Gastrocnemius medialis (tissue), 4 donors: ENCODE measurements at regions not wholly inside any gene's neighbourhood (a gene's known extent, or its start where the extent isn't known, plus 50 kb on each side); places are given as distances from the start of the nearest gene placed in this dataset.

Source experiments
- ATAC-seq, 2 donors: fragments of 150-250 bp; one replicate each; pipeline ENCODE4 v1.9.1; 2016
- DNase-seq, 2 donors: peaks; one replicate each; pipeline ENCODE4 v3.0.0-alpha.2; 2019
- H3K27ac ChIP-seq, 4 donors: fragments of 200-600 bp; sonication (generic); 1 replicate in 1 of 4; 2 replicates in 3 of 4; pipeline ENCODE4 v1.5.1; 2016 to 2018; ENCODE audit warnings: mild to moderate bottlenecking in 2 of 4, moderate library complexity in 1 of 4
- H3K27me3 ChIP-seq, 3 donors: fragments of 200-600 bp; sonication (generic) in 2 of 3; 1 replicate in 1 of 3; 2 replicates in 2 of 3; pipeline versions ENCODE4 v1.5.1 to v1.6.0; 2016 to 2019; ENCODE audit warnings: mild to moderate bottlenecking in 1 of 3, moderate library complexity in 1 of 3
- H3K36me3 ChIP-seq, 2 donors: fragments of 200-600 bp; sonication (generic) in 1 of 2; one replicate each; pipeline ENCODE4 v1.5.1; 2017 to 2018
- H3K4me1 ChIP-seq, 2 donors: fragments of 200-600 bp; sonication (generic) in 1 of 2; one replicate each; pipeline ENCODE4 v1.5.1; 2016 to 2017; ENCODE audit warnings: mild to moderate bottlenecking in 2 of 2
- H3K4me3 ChIP-seq, 4 donors: fragments of 200-600 bp; sonication (generic) in 3 of 4; 1 replicate in 1 of 4; 2 replicates in 3 of 4; pipeline ENCODE4 v1.5.1; 2016 to 2019; ENCODE audit warnings: mild to moderate bottlenecking in 2 of 4
- H3K9me3 ChIP-seq, 3 donors: fragments of 200-600 bp; sonication (generic) in 2 of 3; 1 replicate in 1 of 3; 2 replicates in 2 of 3; pipeline ENCODE4 v1.5.1; 2016 to 2019
- POLR2A ChIP-seq, 2 donors: fragments of 450-650 bp; IDR thresholded peaks; one replicate each; pipeline ENCODE4 v1.6.1; 2017; ENCODE audit warnings: antibody characterized with exemption in 2 of 2, mild to moderate bottlenecking in 2 of 2, moderate library complexity in 2 of 2
- in situ Hi-C, 4 donors: fragments of 200-750 bp; cut with MboI; loops; one replicate each; pipeline versions ENCODE4 v1.15.0 to v1.8.0; 2017; ENCODE audit warnings: low sequenced_read_pairs in 4 of 4
- intact Hi-C: fragments of 100-400 bp; cut with DNase I; formaldehyde crosslinking; loops from one replicate; pipeline ENCODE4 v1.15.1; 2023; ENCODE audit warnings: low total_unique reads
- TF ChIP-seq, protein P1 (sequence below), 5 experiments: fragments of 450-650 bp in 3 of 5; fragments of 200-600 bp in 2 of 5; sonication (generic) in 2 of 5; IDR thresholded peaks in 4 of 5; conservative IDR thresholded peaks in 1 of 5; 1 replicate in 4 of 5; 2 replicates in 1 of 5; pipeline ENCODE4 v1.5.1; 2016 to 2019; ENCODE audit warnings: antibody characterized with exemption in 5 of 5, mild to moderate bottlenecking in 3 of 5, moderate library complexity in 3 of 5

DNA sequence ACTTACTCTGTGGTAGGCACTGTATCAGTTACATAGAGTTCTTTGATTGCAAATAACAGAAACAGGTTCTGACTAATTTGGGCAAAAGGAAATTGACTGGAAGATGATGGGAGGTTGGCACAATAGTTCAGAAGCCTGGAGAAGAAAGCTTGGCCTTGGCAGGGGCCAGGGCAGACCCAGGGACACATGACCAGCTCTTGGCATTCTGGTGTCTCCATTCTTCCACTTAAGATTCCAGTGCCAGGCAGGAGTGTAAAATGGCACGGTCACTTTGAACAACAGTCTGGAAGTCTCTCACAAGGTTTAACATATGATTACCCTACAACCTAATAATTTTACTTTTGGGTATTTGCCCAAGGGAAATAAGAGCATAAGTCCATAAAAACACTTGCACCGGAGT, 175.9 kb downstream of the BCOR start:
- no peaks in the 10 kb centered on the region for H3K27me3 ChIP-seq
- no peak overlapping the region for H3K4me3 ChIP-seq
- in situ Hi-C loops = no loop called here
- no peaks in the 10 kb centered on the region for H3K36me3 ChIP-seq
- H3K9me3 ChIP-seq = no peaks in the 10 kb centered on the region
- no peak for TF ChIP-seq POLR2A (IDR thresholded peaks at IDR 0.05)
- TF ChIP-seq, protein P1, sequence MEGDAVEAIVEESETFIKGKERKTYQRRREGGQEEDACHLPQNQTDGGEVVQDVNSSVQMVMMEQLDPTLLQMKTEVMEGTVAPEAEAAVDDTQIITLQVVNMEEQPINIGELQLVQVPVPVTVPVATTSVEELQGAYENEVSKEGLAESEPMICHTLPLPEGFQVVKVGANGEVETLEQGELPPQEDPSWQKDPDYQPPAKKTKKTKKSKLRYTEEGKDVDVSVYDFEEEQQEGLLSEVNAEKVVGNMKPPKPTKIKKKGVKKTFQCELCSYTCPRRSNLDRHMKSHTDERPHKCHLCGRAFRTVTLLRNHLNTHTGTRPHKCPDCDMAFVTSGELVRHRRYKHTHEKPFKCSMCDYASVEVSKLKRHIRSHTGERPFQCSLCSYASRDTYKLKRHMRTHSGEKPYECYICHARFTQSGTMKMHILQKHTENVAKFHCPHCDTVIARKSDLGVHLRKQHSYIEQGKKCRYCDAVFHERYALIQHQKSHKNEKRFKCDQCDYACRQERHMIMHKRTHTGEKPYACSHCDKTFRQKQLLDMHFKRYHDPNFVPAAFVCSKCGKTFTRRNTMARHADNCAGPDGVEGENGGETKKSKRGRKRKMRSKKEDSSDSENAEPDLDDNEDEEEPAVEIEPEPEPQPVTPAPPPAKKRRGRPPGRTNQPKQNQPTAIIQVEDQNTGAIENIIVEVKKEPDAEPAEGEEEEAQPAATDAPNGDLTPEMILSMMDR (IDR thresholded peaks at IDR 0.05 in 4 of 5, conservative IDR thresholded peaks at IDR 0.05 in 1 of 5) = no peak
- H3K27ac ChIP-seq = no peak overlapping the region
- DNase-seq = no peak
- intact Hi-C loops = no loop called here
- no peak for ATAC-seq
- peaks cover 0 to 4% of the 10 kb centered on the region in 2 donors for H3K4me1 ChIP-seq

DNA sequence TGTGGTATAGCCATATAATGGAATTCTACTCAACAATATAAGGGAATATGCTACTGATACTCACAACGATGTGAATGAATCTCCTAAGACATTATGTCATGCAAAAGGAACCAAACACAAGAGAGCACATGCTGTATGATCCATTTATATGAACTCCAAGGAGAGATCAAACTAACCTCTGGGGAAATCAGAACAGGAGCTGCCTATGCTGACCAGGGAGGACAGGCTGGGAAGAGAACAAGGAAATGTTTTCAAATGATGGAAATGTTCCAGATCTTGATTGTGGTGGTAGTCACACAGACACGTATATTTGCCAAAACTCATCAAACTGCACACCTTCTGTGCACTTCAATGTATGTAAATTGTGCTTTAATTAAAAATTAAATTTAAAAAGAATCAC, 175.3 kb downstream of the BCOR start:
- no peak overlapping the region for H3K27ac ChIP-seq
- DNase-seq = no peak
- H3K36me3 ChIP-seq = no peaks in the 10 kb centered on the region
- TF ChIP-seq POLR2A (IDR thresholded peaks at IDR 0.05) = no peak
- TF ChIP-seq, protein P1 (IDR thresholded peaks at IDR 0.05 in 4 of 5, conservative IDR thresholded peaks at IDR 0.05 in 1 of 5) = no peak
- in situ Hi-C loops (no loop called here), intact Hi-C loops (no loop called here)
- peaks cover 0 to 4% of the 10 kb centered on the region in 2 donors for H3K4me1 ChIP-seq
- H3K4me3 ChIP-seq = no peak overlapping the region
- H3K27me3 ChIP-seq = no peaks in the 10 kb centered on the region
- ATAC-seq = no peak
- no peaks in the 10 kb centered on the region for H3K9me3 ChIP-seq

DNA sequence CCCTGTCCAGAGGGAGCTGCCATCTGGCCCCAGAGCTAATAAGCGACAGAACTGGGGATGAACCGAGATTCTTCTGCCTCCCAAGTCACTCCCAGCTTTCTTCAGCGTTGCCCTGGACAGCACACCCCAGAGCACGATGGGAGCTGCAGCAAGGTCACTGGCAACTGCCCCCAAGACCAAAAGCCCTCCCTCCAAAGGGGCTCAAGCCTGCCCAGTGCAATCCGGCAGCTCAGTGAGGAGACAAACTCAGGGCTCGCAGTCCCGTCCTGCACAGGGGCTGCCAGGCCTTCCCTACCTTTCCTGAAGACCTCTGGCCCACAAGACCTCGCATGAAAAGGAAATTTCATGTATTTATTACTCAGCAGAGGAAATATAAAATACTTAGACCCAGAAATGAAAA, 174.8 kb downstream of the BCOR start:
- TF ChIP-seq, protein P1 (IDR thresholded peaks at IDR 0.05 in 4 of 5, conservative IDR thresholded peaks at IDR 0.05 in 1 of 5) = no peak
- no peak for TF ChIP-seq POLR2A (IDR thresholded peaks at IDR 0.05)
- no peaks in the 10 kb centered on the region for H3K27me3 ChIP-seq
- no peaks in the 10 kb centered on the region for H3K36me3 ChIP-seq
- no peak overlapping the region for H3K27ac ChIP-seq
- H3K4me3 ChIP-seq = no peak overlapping the region
- DNase-seq (no peak), ATAC-seq (no peak)
- H3K9me3 ChIP-seq = no peaks in the 10 kb centered on the region
- in situ Hi-C loops (no loop called here), intact Hi-C loops (no loop called here)
- peaks cover 0 to 4% of the 10 kb centered on the region in 2 donors for H3K4me1 ChIP-seq

DNA sequence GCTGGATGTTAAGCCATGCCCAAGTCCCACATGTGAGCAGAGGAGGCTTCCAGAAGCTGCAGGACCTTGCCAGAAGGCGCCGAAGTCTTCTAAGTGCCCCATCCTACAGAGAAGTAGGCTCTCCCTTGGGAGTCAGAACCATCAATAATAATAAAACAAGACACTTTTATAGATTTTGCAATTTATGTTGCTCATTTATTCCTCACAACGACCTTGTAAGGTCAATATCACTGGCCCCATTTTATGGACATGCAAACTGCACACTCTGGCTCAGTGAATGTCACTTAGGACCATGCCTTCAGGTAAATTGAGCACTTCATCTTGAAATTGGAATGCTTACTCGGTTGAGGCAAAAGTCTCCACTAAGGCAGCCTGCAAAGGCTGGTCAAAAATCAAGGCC, 170.4 kb downstream of the BCOR start:
- TF ChIP-seq, protein P1 (IDR thresholded peaks at IDR 0.05 in 4 of 5, conservative IDR thresholded peaks at IDR 0.05 in 1 of 5) = no peak
- TF ChIP-seq POLR2A (IDR thresholded peaks at IDR 0.05) = no peak
- no peak overlapping the region for H3K27ac ChIP-seq
- H3K36me3 ChIP-seq = no peaks in the 10 kb centered on the region
- peaks cover 0 to under 1% of the 10 kb centered on the region in 2 donors for H3K4me1 ChIP-seq
- intact Hi-C loops = no loop called here
- H3K9me3 ChIP-seq = no peaks in the 10 kb centered on the region
- H3K4me3 ChIP-seq = no peak overlapping the region
- ATAC-seq (no peak), DNase-seq (no peak)
- H3K27me3 ChIP-seq = no peaks in the 10 kb centered on the region
- in situ Hi-C loops = no loop called here

DNA sequence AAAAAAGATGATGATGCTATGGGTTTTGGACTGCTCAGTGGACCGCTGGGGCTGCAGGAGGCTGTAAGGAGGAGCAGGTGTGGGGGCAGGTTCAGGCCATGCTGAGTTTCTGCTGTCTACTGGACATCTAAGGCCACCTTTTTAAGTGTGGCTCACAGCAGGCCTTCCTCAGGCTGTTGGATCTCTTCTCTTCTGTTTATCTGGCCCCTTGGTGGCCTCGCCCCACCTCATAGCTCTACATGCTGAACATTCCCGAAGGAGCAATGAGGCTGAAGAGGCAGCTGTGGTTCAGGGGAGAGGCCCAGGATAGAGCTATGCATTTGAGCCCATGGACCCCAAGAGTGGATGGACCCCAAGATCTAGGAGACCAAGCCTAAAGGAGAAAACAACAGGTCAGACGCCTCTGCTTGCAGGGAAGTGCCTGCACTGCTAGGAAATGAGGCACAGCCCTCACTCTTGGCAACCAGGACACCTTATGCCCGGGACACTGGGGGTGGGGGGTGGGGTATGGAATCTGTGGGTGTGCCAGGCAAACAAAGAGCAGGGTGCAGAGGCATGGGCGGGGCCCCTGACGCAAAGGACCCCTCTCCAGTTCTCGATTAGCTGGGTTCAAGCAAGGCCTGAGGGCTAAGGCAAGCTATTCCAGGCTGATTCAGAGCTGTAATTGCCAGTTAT, 168.9 kb downstream of the BCOR start:
- H3K36me3 ChIP-seq = no peaks in the 10 kb centered on the region
- TF ChIP-seq POLR2A (IDR thresholded peaks at IDR 0.05) = no peak
- TF ChIP-seq, protein P1 (IDR thresholded peaks at IDR 0.05 in 4 of 5, conservative IDR thresholded peaks at IDR 0.05 in 1 of 5) = no peak
- H3K4me3 ChIP-seq = no peak overlapping the region
- no peak for DNase-seq
- in situ Hi-C loops (no loop called here), intact Hi-C loops (no loop called here)
- H3K27ac ChIP-seq = no peak overlapping the region
- no peaks in the 10 kb centered on the region for H3K27me3 ChIP-seq
- H3K4me1 ChIP-seq = no peaks in the 10 kb centered on the region
- ATAC-seq = no peak
- no peaks in the 10 kb centered on the region for H3K9me3 ChIP-seq
